ENCODE measurements at regions not wholly inside any gene's neighbourhood (a gene's known extent, or its start where the extent isn't known, plus 50 kb on each side); places are given as distances from the start of the nearest gene placed in this dataset.

DNA sequence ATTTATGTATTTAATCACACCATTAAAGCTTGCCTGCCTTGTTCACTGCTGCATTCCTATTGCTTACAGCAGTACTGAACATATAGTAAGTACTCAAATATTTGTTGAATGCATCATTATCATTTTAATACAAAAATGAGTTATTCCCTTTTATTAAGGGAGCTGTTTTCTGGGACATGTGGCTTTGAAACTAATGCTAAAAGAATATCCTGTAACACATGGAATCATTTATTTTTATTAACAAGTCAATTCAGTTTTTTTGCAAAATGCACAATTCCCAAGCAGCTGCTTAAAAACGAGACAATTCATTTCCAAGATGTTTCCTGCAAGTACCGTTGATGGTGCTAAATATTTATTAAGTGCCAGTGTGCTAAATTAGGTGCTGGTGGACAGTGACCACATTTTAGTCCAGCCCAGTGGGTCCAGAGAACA, 148.3 kb upstream of the NR3C1 start:
- TF ChIP-seq, protein P1, sequence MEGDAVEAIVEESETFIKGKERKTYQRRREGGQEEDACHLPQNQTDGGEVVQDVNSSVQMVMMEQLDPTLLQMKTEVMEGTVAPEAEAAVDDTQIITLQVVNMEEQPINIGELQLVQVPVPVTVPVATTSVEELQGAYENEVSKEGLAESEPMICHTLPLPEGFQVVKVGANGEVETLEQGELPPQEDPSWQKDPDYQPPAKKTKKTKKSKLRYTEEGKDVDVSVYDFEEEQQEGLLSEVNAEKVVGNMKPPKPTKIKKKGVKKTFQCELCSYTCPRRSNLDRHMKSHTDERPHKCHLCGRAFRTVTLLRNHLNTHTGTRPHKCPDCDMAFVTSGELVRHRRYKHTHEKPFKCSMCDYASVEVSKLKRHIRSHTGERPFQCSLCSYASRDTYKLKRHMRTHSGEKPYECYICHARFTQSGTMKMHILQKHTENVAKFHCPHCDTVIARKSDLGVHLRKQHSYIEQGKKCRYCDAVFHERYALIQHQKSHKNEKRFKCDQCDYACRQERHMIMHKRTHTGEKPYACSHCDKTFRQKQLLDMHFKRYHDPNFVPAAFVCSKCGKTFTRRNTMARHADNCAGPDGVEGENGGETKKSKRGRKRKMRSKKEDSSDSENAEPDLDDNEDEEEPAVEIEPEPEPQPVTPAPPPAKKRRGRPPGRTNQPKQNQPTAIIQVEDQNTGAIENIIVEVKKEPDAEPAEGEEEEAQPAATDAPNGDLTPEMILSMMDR (IDR thresholded peaks at IDR 0.05): no peak
- TF ChIP-seq NFATC4 (CRISPR knock-in tag; IDR thresholded peaks at IDR 0.05) (no peak), NFYB (CRISPR knock-in tag; conservative IDR thresholded peaks at IDR 0.05; ENCODE audit: low read depth) (no peak), ELF4 (CRISPR knock-in tag; IDR thresholded peaks at IDR 0.05; ENCODE audit: low read depth) (no peak), FOXK1 (CRISPR knock-in tag; IDR thresholded peaks at IDR 0.05) (no peak), FOXP1 (CRISPR knock-in tag; IDR thresholded peaks at IDR 0.05; ENCODE audit: borderline replicate concordance) (no peak), SP1 (CRISPR knock-in tag; conservative IDR thresholded peaks at IDR 0.05) (no peak)
- TF ChIP-seq, protein P2, sequence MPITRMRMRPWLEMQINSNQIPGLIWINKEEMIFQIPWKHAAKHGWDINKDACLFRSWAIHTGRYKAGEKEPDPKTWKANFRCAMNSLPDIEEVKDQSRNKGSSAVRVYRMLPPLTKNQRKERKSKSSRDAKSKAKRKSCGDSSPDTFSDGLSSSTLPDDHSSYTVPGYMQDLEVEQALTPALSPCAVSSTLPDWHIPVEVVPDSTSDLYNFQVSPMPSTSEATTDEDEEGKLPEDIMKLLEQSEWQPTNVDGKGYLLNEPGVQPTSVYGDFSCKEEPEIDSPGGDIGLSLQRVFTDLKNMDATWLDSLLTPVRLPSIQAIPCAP (CRISPR knock-in tag; IDR thresholded peaks at IDR 0.05): no peak
- TF ChIP-seq, protein P3, sequence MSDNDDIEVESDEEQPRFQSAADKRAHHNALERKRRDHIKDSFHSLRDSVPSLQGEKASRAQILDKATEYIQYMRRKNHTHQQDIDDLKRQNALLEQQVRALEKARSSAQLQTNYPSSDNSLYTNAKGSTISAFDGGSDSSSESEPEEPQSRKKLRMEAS (CRISPR knock-in tag; IDR thresholded peaks at IDR 0.05): no peak
- TF ChIP-seq, protein P4, sequence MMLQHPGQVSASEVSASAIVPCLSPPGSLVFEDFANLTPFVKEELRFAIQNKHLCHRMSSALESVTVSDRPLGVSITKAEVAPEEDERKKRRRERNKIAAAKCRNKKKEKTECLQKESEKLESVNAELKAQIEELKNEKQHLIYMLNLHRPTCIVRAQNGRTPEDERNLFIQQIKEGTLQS (CRISPR knock-in tag; conservative IDR thresholded peaks at IDR 0.05): no peak
- TF ChIP-seq, protein P5, sequence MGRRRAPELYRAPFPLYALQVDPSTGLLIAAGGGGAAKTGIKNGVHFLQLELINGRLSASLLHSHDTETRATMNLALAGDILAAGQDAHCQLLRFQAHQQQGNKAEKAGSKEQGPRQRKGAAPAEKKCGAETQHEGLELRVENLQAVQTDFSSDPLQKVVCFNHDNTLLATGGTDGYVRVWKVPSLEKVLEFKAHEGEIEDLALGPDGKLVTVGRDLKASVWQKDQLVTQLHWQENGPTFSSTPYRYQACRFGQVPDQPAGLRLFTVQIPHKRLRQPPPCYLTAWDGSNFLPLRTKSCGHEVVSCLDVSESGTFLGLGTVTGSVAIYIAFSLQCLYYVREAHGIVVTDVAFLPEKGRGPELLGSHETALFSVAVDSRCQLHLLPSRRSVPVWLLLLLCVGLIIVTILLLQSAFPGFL (CRISPR knock-in tag; IDR thresholded peaks at IDR 0.05; ENCODE audit: borderline replicate concordance): no peak
- TF ChIP-seq, protein P6, sequence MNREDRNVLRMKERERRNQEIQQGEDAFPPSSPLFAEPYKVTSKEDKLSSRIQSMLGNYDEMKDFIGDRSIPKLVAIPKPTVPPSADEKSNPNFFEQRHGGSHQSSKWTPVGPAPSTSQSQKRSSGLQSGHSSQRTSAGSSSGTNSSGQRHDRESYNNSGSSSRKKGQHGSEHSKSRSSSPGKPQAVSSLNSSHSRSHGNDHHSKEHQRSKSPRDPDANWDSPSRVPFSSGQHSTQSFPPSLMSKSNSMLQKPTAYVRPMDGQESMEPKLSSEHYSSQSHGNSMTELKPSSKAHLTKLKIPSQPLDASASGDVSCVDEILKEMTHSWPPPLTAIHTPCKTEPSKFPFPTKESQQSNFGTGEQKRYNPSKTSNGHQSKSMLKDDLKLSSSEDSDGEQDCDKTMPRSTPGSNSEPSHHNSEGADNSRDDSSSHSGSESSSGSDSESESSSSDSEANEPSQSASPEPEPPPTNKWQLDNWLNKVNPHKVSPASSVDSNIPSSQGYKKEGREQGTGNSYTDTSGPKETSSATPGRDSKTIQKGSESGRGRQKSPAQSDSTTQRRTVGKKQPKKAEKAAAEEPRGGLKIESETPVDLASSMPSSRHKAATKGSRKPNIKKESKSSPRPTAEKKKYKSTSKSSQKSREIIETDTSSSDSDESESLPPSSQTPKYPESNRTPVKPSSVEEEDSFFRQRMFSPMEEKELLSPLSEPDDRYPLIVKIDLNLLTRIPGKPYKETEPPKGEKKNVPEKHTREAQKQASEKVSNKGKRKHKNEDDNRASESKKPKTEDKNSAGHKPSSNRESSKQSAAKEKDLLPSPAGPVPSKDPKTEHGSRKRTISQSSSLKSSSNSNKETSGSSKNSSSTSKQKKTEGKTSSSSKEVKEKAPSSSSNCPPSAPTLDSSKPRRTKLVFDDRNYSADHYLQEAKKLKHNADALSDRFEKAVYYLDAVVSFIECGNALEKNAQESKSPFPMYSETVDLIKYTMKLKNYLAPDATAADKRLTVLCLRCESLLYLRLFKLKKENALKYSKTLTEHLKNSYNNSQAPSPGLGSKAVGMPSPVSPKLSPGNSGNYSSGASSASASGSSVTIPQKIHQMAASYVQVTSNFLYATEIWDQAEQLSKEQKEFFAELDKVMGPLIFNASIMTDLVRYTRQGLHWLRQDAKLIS (CRISPR knock-in tag; IDR thresholded peaks at IDR 0.05; ENCODE audit: borderline replicate concordance): no peak
- TF ChIP-seq, protein P7, sequence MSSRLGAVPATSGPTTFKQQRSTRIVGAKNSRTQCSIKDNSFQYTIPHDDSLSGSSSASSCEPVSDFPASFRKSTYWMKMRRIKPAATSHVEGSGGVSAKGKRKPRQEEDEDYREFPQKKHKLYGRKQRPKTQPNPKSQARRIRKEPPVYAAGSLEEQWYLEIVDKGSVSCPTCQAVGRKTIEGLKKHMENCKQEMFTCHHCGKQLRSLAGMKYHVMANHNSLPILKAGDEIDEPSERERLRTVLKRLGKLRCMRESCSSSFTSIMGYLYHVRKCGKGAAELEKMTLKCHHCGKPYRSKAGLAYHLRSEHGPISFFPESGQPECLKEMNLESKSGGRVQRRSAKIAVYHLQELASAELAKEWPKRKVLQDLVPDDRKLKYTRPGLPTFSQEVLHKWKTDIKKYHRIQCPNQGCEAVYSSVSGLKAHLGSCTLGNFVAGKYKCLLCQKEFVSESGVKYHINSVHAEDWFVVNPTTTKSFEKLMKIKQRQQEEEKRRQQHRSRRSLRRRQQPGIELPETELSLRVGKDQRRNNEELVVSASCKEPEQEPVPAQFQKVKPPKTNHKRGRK (CRISPR knock-in tag; IDR thresholded peaks at IDR 0.05; ENCODE audit: borderline replicate concordance): no peak
- TF ChIP-seq, protein P8, sequence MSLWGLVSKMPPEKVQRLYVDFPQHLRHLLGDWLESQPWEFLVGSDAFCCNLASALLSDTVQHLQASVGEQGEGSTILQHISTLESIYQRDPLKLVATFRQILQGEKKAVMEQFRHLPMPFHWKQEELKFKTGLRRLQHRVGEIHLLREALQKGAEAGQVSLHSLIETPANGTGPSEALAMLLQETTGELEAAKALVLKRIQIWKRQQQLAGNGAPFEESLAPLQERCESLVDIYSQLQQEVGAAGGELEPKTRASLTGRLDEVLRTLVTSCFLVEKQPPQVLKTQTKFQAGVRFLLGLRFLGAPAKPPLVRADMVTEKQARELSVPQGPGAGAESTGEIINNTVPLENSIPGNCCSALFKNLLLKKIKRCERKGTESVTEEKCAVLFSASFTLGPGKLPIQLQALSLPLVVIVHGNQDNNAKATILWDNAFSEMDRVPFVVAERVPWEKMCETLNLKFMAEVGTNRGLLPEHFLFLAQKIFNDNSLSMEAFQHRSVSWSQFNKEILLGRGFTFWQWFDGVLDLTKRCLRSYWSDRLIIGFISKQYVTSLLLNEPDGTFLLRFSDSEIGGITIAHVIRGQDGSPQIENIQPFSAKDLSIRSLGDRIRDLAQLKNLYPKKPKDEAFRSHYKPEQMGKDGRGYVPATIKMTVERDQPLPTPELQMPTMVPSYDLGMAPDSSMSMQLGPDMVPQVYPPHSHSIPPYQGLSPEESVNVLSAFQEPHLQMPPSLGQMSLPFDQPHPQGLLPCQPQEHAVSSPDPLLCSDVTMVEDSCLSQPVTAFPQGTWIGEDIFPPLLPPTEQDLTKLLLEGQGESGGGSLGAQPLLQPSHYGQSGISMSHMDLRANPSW (CRISPR knock-in tag; conservative IDR thresholded peaks at IDR 0.05; ENCODE audit: low read depth): no peak
